ENCODE measurements at regions not wholly inside any gene's neighbourhood (a gene's known extent, or its start where the extent isn't known, plus 50 kb on each side); places are given as distances from the start of the nearest gene placed in this dataset.

- no peak for DNase-seq (ENCODE audit: low read depth)
- no peak for TF ChIP-seq CTCF (IDR thresholded peaks at IDR 0.05; ENCODE audit: low read depth, low read length, missing control alignments)
- no peak overlapping the region for H3K4me3 ChIP-seq (ENCODE audit: low read depth, low read length)
- in situ Hi-C loops (cut with HindIII; ENCODE audit: low sequenced_read_pairs) = no loop called here
Measured at GRCh38 chr2:155062250-155062921, 363.9 kb downstream of the KCNJ3 start.

DNA sequence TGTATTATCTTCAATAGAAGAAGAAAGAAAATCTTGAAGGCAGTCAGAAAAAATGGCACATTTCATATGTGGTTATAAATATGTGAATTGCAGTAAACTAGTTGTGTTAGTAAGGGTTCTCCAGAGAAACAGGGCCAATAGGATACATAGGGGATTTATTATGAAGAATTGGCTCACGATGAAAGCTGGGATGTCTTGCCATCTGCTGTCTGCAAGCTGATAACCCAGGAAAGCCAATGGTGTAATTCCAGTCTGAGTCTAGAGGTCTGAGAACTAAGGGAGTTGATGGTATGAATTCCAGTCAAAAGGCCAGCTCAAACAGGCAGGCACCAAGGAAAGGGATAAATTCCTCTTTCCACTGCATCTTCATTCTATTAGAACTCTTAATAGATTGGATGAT, 362.4 kb downstream of the KCNJ3 start:
- in situ Hi-C loops (cut with HindIII; ENCODE audit: low sequenced_read_pairs) = no loop called here
- no peak overlapping the region for H3K4me3 ChIP-seq (ENCODE audit: low read depth, low read length)
- TF ChIP-seq CTCF (IDR thresholded peaks at IDR 0.05; ENCODE audit: low read depth, low read length, missing control alignments) = no peak
- DNase-seq (ENCODE audit: low read depth) = no peak

GRCh38 chr2:155054712-155055111, 356.2 kb downstream of the KCNJ3 start:
- no peak for TF ChIP-seq CTCF (IDR thresholded peaks at IDR 0.05; ENCODE audit: low read depth, low read length, missing control alignments)
- in situ Hi-C loops (cut with HindIII; ENCODE audit: low sequenced_read_pairs) = no loop called here
- no peak overlapping the region for H3K4me3 ChIP-seq (ENCODE audit: low read depth, low read length)
- DNase-seq (ENCODE audit: low read depth) = no peak

GRCh38 chr2:155043097-155043496, 344.6 kb downstream of the KCNJ3 start:
- DNase-seq (ENCODE audit: low read depth) = no peak
- no peak for TF ChIP-seq CTCF (IDR thresholded peaks at IDR 0.05; ENCODE audit: low read depth, low read length, missing control alignments)
- in situ Hi-C loops (cut with HindIII; ENCODE audit: low sequenced_read_pairs) = no loop called here
- no peak overlapping the region for H3K4me3 ChIP-seq (ENCODE audit: low read depth, low read length)

GRCh38 chr2:155035308-155035707, 336.8 kb downstream of the KCNJ3 start:
- DNase-seq (ENCODE audit: low read depth) = no peak
- H3K4me3 ChIP-seq (ENCODE audit: low read depth, low read length) = no peak overlapping the region
- TF ChIP-seq CTCF (IDR thresholded peaks at IDR 0.05; ENCODE audit: low read depth, low read length, missing control alignments) = no peak
- in situ Hi-C loops (cut with HindIII; ENCODE audit: low sequenced_read_pairs) = no loop called here

DNA sequence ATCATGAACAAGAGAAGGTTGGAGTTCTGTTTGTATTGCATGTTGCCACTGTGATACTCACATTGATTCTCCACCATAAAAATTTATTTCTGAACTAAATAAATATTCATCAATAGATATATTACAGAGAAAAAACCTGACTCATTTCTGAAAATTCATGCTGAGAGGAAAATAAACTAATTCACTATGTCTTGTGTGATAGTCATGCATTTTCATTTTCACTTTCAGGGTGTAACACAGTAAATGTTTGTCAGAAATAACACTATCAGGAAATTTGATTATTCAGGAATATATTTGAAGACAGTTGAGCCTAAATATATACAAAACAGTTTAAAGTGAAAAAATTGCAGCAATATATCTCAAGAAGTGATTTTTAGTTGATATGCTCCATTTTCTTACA, 335.2 kb downstream of the KCNJ3 start:
- no peak overlapping the region for H3K4me3 ChIP-seq (ENCODE audit: low read depth, low read length)
- no peak for DNase-seq (ENCODE audit: low read depth)
- in situ Hi-C loops (cut with HindIII; ENCODE audit: low sequenced_read_pairs) = no loop called here
- TF ChIP-seq CTCF (IDR thresholded peaks at IDR 0.05; ENCODE audit: low read depth, low read length, missing control alignments) = no peak

All from astrocyte of the cerebellum (primary cell).